Activated T-cell treated with anti-CD3 and anti-CD28 coated beads, Interleukin-2, amount 50 U/mL, for 1 hour (primary cell): ENCODE measurements at regions not wholly inside any gene's neighbourhood (a gene's known extent, or its start where the extent isn't known, plus 50 kb on each side); places are given as distances from the start of the nearest gene placed in this dataset.

Experiments used
- DNase-seq: peaks from one replicate; pipeline ENCODE4 v3.0.0-alpha.2; 2020

- DNase-seq: no peak
Observed at GRCh38 chr9:20111173-20111843, 322.5 kb upstream of the SLC24A2 start.

- no peak for DNase-seq
Observed at GRCh38 chr9:20095430-20096092, 306.7 kb upstream of the SLC24A2 start.

DNA sequence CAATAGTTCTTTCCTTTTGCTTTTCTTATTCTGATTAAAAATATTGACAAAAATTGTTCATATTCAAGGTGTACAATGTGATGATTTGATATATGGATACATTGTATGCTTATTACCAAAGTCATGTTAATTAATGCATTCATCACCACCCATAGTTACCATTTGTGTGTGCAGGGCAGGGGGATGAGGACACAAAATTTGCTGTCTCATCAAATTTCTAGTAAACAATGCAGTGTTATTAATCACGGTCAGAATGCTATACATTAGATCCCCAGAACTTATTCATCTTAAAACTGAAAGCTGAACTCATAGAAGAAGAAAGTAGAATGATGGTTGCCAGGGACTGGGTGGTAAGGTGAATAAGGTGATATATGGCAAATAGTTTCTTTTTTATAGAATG, 303.7 kb upstream of the SLC24A2 start:
- DNase-seq: no peak

- DNase-seq: no peak
Observed at GRCh38 chr9:20087481-20087880, 298.6 kb upstream of the SLC24A2 start.

GRCh38 chr9:20085842-20086241, 297.0 kb upstream of the SLC24A2 start:
- DNase-seq: no peak

DNA sequence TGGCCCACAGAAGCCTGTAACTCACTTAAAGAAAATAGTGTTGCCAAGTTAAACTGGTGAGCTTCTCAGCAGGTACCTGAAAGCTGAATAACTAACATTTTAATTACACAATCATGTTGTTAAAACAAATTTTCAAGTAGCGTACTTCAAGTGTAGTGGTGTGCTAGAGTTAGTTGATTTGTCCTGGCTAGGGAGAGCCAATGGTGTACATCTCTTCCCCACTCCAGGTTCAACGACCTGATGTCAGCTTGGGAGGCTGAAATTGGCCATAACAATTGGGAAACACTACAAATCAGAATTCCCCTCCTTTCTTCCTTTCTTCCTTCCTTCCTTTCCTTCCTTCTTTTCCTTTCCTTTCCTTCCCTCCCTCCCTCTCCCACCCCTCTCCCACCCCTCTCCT, 295.3 kb upstream of the SLC24A2 start:
- no peak for DNase-seq

GRCh38 chr9:20083390-20083789, 294.6 kb upstream of the SLC24A2 start:
- no peak for DNase-seq

GRCh38 chr9:20082831-20083230, 294.0 kb upstream of the SLC24A2 start:
- no peak for DNase-seq

- DNase-seq: no peak
Observed at GRCh38 chr9:20082406-20082805, 293.6 kb upstream of the SLC24A2 start.

GRCh38 chr9:20078246-20078645, 289.4 kb upstream of the SLC24A2 start:
- DNase-seq: no peak

DNA sequence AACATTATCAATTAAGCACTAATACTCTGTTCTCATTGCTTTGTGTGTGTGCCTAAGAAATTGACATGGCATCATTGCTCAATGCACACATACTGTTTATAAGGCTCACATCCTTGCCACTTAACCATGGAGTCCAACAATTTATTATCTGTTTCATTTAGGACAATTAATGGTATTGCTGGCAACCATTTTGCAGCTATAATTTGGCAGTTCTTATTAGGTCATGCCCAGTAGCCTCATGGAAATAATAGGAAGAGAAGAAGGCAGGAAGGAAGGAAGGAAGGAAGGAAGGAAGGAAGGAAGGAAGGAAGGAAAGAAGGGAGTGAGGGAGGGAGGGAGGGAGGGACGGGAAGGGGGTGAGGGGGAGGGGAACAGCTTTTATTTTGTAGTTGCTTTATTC, 285.5 kb upstream of the SLC24A2 start:
- DNase-seq: no peak

- DNase-seq: no peak
Observed at GRCh38 chr9:20070336-20070735, 281.5 kb upstream of the SLC24A2 start.

GRCh38 chr9:20065796-20066700, 277.2 kb upstream of the SLC24A2 start:
- no peak for DNase-seq

DNA sequence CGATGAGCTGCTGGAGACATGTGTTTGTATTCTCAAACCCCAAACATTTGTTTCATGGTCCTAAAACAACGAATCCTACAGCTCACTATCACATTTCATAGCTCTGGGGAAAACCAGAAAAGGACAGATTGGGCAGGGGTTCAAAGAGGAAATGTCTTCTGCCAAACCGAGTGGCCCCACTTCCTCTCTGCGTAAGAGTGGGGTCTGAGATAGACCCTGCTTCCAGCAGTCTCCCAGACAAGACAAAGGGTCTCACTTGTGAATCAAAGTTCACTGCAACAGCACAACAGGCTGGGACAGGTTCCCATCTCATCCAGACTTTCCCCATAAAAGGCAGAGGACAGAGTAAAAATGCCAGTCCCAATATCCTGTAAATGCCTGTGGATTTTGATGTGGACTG, 276.2 kb upstream of the SLC24A2 start:
- no peak for DNase-seq

GRCh38 chr9:20054734-20055133, 265.9 kb upstream of the SLC24A2 start:
- no peak for DNase-seq

- no peak for DNase-seq
Observed at GRCh38 chr9:20048985-20049384, 260.1 kb upstream of the SLC24A2 start.

- DNase-seq: no peak
Observed at GRCh38 chr9:20048437-20048836, 259.6 kb upstream of the SLC24A2 start.

DNA sequence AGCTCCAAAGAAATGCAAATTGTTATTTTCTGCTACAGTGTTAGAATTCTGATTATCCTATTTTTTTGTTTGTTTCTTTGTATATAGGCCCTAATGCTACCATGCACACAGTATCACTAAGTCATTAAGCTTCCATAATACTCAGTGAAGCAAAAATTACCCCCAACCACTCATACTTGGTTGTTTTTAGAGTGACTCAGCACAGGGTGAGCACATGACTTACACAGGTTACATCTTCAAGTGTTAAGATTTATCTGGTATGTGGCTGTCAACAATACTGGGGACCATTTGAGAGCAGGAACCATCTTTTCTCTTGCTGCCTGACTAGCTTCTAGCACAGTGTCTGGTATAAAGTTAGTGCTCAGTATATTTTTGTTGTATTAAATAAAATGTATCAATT, 255.8 kb upstream of the SLC24A2 start:
- no peak for DNase-seq

DNA sequence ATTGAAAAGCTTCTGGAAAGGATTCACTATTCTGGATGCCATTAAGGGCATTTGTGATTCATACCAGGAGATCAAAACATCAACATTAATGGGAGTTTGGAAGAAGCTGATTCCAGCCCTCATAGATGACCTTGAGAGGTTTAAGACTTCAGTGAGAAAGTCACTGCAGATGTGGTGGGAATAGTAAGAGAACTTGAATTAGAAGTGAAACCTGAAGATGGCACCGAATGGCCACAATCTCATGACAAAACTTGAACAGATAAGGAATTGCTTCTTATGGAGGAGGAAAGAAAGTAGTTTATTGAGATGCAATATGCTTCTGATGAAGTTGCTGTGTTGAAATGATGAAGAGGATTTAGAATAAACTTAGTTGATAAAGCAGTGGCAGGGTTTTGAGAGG, 254.6 kb upstream of the SLC24A2 start:
- DNase-seq: no peak

GRCh38 chr9:20043035-20043434, 254.2 kb upstream of the SLC24A2 start:
- DNase-seq: no peak

DNA sequence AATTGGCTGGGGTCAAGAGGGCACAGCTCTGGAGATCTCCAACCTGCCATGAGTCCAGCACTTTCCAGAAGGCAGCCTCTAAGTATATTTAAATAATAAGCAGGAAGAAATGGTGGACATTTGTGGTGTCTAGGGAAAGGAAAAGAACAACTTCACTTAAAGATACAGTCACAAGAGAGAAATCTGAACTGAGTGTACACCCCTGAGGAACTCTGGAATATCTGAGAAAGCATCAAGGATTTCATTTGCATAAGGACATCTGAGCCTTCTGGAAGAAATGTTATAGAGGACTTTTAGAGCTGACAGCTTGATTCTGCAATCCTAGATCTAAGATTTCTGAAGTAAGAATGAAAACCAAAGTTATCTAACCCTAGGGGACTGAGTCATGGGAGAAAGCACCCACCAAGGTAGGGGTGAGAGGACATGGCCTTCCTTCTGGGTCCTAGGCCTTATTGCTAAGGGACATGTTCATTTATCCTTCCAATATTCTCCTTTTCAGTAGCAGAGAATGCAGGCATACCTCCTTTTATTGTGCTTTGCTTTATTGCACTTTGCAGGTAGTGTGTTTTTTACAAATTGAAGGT, 253.4 kb upstream of the SLC24A2 start:
- DNase-seq: no peak

DNA sequence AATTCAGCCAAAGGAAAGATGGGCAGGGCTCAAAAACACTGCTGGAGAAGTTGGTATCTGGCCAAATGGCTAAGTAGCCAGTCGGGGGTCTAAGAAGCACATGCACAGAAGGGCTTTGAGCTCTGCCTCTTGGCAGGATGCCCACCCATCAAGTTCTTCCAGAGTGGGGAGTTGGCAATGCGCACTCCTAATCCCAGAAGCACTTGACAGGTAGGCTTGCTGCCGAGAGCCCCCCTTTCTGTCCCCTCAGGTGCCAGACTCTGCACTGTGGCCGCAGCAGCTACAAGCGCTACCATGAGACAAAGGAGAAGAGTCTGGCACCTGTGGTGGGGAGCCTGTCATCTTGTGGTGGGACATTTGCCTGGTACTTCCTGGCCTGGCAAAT, 252.9 kb upstream of the SLC24A2 start:
- DNase-seq: no peak

- no peak for DNase-seq
Observed at GRCh38 chr9:20040991-20041696, 252.3 kb upstream of the SLC24A2 start.
